ENCODE measurements at regions not wholly inside any gene's neighbourhood (a gene's known extent, or its start where the extent isn't known, plus 50 kb on each side); places are given as distances from the start of the nearest gene placed in this dataset.

GRCh38 chr13:107348471-107348870 is 780.5 kb upstream of the ARGLU1 start:
- TF ChIP-seq SMC3 (conservative IDR thresholded peaks at IDR 0.05; ENCODE audit: poor library complexity): no peak
- TF ChIP-seq EZH2 (IDR thresholded peaks at IDR 0.05; ENCODE audit: borderline replicate concordance, insufficient read depth, low read length, poor library complexity, severe bottlenecking): no peak
- TF ChIP-seq CTCF (IDR thresholded peaks at IDR 0.05; ENCODE audit: poor library complexity, severe bottlenecking): no peak
- no peak for TF ChIP-seq POLR2AphosphoS5 (IDR thresholded peaks at IDR 0.05)
- TF ChIP-seq REST (IDR thresholded peaks at IDR 0.05; ENCODE audit: borderline replicate concordance): no peak
- TF ChIP-seq EP300 (conservative IDR thresholded peaks at IDR 0.05; ENCODE audit: poor library complexity, severe bottlenecking): no peak
- no peak for TF ChIP-seq TAF1 (IDR thresholded peaks at IDR 0.05; ENCODE audit: low read depth)
- TF ChIP-seq MXI1 (conservative IDR thresholded peaks at IDR 0.05; ENCODE audit: poor library complexity, severe bottlenecking): no peak

Measured in neural cell (in vitro differentiated cells).